ENCODE measurements at regions not wholly inside any gene's neighbourhood (a gene's known extent, or its start where the extent isn't known, plus 50 kb on each side); places are given as distances from the start of the nearest gene placed in this dataset.
"Not testable (repeated sequence)": the region's sequence is repeated elsewhere in the genome, so short reads cannot be mapped to it uniquely, and the experiment has no call there.

DNA sequence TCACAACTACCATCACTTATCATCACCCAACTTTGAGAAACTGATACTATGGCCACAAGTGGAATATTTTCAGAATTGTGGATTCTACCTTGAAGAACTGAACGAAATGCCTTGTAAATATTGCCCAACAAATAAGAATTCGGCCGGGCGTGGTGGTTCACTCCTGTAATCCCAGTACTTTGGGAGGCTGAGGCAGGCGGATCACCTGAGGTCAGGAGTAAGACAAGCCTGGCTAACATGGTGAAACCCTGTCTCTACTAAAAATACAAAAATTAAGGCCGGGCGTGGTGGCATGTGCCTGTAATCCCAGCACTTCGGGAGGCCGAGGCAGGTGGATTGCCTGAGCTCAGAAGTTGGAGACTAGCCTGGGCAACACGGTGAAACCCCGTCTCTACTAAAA lies 862.7 kb downstream of the ZPLD1 start:
- H3K4me1 ChIP-seq (replicated peaks in 1 of 4; ENCODE audit: control insufficient read depth in 3 of 4, insufficient read depth in 4 of 4, low read length in 3 of 4); H2BK15ac ChIP-seq (ENCODE audit: low read length); H2BK20ac ChIP-seq (ENCODE audit: low read length); H3K14ac ChIP-seq (ENCODE audit: insufficient read length); FAIRE-seq; H2BK120ac ChIP-seq (replicated peaks; ENCODE audit: low read depth, low read length); H3K18ac ChIP-seq (ENCODE audit: extremely low read depth, low read length); H3K9me3 ChIP-seq (ENCODE audit: insufficient read depth in 2 of 2, low read depth in 1 of 2, low read length in 1 of 2); H3K79me1 ChIP-seq (ENCODE audit: low read depth, low read length); H3K56ac ChIP-seq (replicated peaks; ENCODE audit: insufficient read length, low read depth, low read length); POLR2A ChIA-PET (ENCODE audit: partially characterized antibody); H4K5ac ChIP-seq (ENCODE audit: insufficient read length, low read depth, low read length); H2AFZ ChIP-seq (ENCODE audit: low read length); H2BK12ac ChIP-seq (ENCODE audit: low read depth, low read length); H4K91ac ChIP-seq (replicated peaks; ENCODE audit: insufficient read length, low read length); H3K9ac ChIP-seq (replicated peaks in 1 of 4; ENCODE audit: extremely low read depth in 1 of 4, low read depth in 3 of 4, low read length in 3 of 4); H3K23me2 ChIP-seq (ENCODE audit: low read depth, low read length); H3K4me2 ChIP-seq (ENCODE audit: insufficient read depth in 1 of 2, low read depth in 2 of 2, low read length in 2 of 2); H4K20me1 ChIP-seq (replicated peaks in 1 of 2; ENCODE audit: control insufficient read depth in 1 of 2, insufficient read depth in 2 of 2, low read length in 2 of 2); H3K4ac ChIP-seq (replicated peaks; ENCODE audit: insufficient read length, low read depth, low read length); H3K23ac ChIP-seq (ENCODE audit: insufficient read length); H3K36me3 ChIP-seq (ENCODE audit: control insufficient read depth in 2 of 4, insufficient read depth in 4 of 4, low read length in 3 of 4); H3K4me3 ChIP-seq (ENCODE audit: extremely low read depth in 1 of 4, insufficient read depth in 2 of 4, low read depth in 3 of 4, low read length in 4 of 4); H3K79me2 ChIP-seq (ENCODE audit: control insufficient read depth in 1 of 2, insufficient read depth in 2 of 2, low read length in 2 of 2); H3K27ac ChIP-seq (ENCODE audit: low read depth, low read length); H4K8ac ChIP-seq (ENCODE audit: extremely low read depth, insufficient read depth, low read length); H2AK5ac ChIP-seq (ENCODE audit: low read depth, low read length); DNase-seq (ENCODE audit: low read depth in 1 of 2, low spot score in 2 of 2); H2BK5ac ChIP-seq (ENCODE audit: low read depth, low read length); H3K27me3 ChIP-seq (replicated peaks in 1 of 4; ENCODE audit: control insufficient read depth in 3 of 4, extremely low read depth in 1 of 4, insufficient read depth in 3 of 4, low read length in 3 of 4): not testable (repeated sequence)
- WGBS, 2 experiments (ENCODE audit: extremely low coverage in 1 of 2, insufficient coverage in 1 of 2, insufficient read length in 1 of 2, insufficient replicate concordance in 2 of 2, low coverage in 1 of 2, low lambda C conversion rate in 2 of 2, missing lambda C conversion rate in 1 of 2): 98% methylated on average over 11 of the region's 11 CpGs; no CpG with 5 or more reads in 1 of the 2 experiments
- CTCF ChIA-PET (ENCODE audit: partially characterized antibody): interaction anchor here (1.0 to 1.6 kb wide), 3 partner anchors 11 to 112 kb away, joined by 3 to 5 read pairs (median 3); no protein-coding TSS in a partner anchor
